Stomach (tissue), 8 donors: ENCODE measurements at regions not wholly inside any gene's neighbourhood (a gene's known extent, or its start where the extent isn't known, plus 50 kb on each side); places are given as distances from the start of the nearest gene placed in this dataset.

Source experiments
- DNase-seq, 2 donors: peaks; one replicate each; pipeline versions ENCODE4 v3.0.0 to v3.0.0-alpha.2; 2013 to 2019
- H3K27ac ChIP-seq, 5 donors: fragments of 200-600 bp in 4 of 5; sonication (generic) in 4 of 5; one replicate each; pipeline ENCODE4 v1.5.1; 2013 to 2019; ENCODE audit warnings: mild to moderate bottlenecking in 1 of 5, moderate library complexity in 1 of 5
- H3K27me3 ChIP-seq, 3 donors: fragments of 200-600 bp; sonication (generic); one replicate each; pipeline ENCODE4 v1.5.1; 2017 to 2019; ENCODE audit warnings: mixed run types in 1 of 3
- H3K36me3 ChIP-seq, 4 donors: fragments of 200-600 bp; sonication (generic); 1 replicate in 3 of 4; 2 replicates in 1 of 4; pipeline ENCODE4 v1.5.1; 2016 to 2019
- H3K4me1 ChIP-seq, 4 donors: fragments of 200-600 bp; sonication (generic); one replicate each; pipeline ENCODE4 v1.5.1; 2016 to 2019
- H3K4me3 ChIP-seq, 4 donors: fragments of 200-600 bp; sonication (generic) in 3 of 4; one replicate each; pipeline ENCODE4 v1.5.1; 2016 to 2019; ENCODE audit warnings: mild to moderate bottlenecking in 1 of 4
- H3K9me3 ChIP-seq, 4 donors: fragments of 200-600 bp; sonication (generic); one replicate each; pipeline ENCODE4 v1.5.1; 2016 to 2019
- CTCF ChIP-seq, 7 experiments: fragments of 450-650 bp in 4 of 7; fragments of 200-600 bp in 3 of 7; sonication (generic) in 3 of 7; IDR thresholded peaks; one replicate each; pipeline ENCODE4 v1.5.1; 2016 to 2019; ENCODE audit warnings: antibody characterized with exemption in 7 of 7, control low read depth in 2 of 7, mild to moderate bottlenecking in 1 of 7
- EP300 ChIP-seq: sonication (generic); formaldehyde crosslinking; IDR thresholded peaks from one replicate; pipeline ENCODE4 v1.6.1; 2017; ENCODE audit warnings: antibody characterized with exemption
- POLR2A ChIP-seq, 4 donors: fragments of 450-650 bp; IDR thresholded peaks; one replicate each; pipeline ENCODE4 v1.6.1; 2016; ENCODE audit warnings: antibody characterized with exemption in 4 of 4, control low read depth in 2 of 4, mild to moderate bottlenecking in 1 of 4, moderate library complexity in 1 of 4
- POLR2AphosphoS5 ChIP-seq, 3 donors: sonication (generic); formaldehyde crosslinking; IDR thresholded peaks; one replicate each; pipeline ENCODE4 v1.6.1; 2016; ENCODE audit warnings: antibody characterized with exemption in 3 of 3
- WGBS, 5 donors: extraction: QIAGEN DNeasy Blood & Tissue Kit in 3 of 5; methylation state at CpG; one replicate each; pipeline versions ENCODE4 v1.1.5 to v1.1.7; 2013 to 2018; 5-methylcytosine and 5-hydroxymethylcytosine counted together
- intact Hi-C: fragments of 100-400 bp; cut with DNase I; formaldehyde crosslinking; loops from one replicate; pipeline ENCODE4 v1.15.1; 2023; ENCODE audit warnings: low total_unique reads
- donor health status: healthy with polysubstance abuse.
- donor health status: Bipolar disorder and iron deficiency.
- donor health status: healthy.

- Histone ChIP-seq H3K27me3 (no peaks in the 10 kb centered on the region), H3K4me3 (no peak overlapping the region), H3K36me3 (no peaks in the 10 kb centered on the region), H3K27ac (no peak overlapping the region), H3K4me1 (no peaks in the 10 kb centered on the region), H3K9me3 (no peaks in the 10 kb centered on the region)
- intact Hi-C loops: loop anchor here (10.0 kb wide), 1 partner anchor 283 kb away; no protein-coding TSS in a partner anchor
- no peak for DNase-seq
- TF ChIP-seq POLR2A (IDR thresholded peaks at IDR 0.05) (no peak), EP300 (no peak), POLR2AphosphoS5 (IDR thresholded peaks at IDR 0.05) (no peak), CTCF (IDR thresholded peaks at IDR 0.05) (no peak)
- WGBS, 5 donors: 88 to 95% (median 94%) methylated on average over 6 of the region's 6 CpGs
Measured at GRCh38 chr4:123667496-123667895, 270.9 kb downstream of the SPRY1 start.

GRCh38 chr4:123667991-123668390 is 271.4 kb downstream of the SPRY1 start:
- TF ChIP-seq EP300 (no peak), POLR2A (IDR thresholded peaks at IDR 0.05) (no peak), CTCF (IDR thresholded peaks at IDR 0.05) (no peak)
- WGBS, 5 donors: 91 to 100% (median 97%) methylated on average over 2 of the region's 2 CpGs
- Histone ChIP-seq H3K27ac (no peak overlapping the region), H3K9me3 (no peaks in the 10 kb centered on the region), H3K27me3 (no peaks in the 10 kb centered on the region), H3K4me3 (no peak overlapping the region), H3K36me3 (no peaks in the 10 kb centered on the region), H3K4me1 (no peaks in the 10 kb centered on the region)
- DNase-seq: no peak
- intact Hi-C loops: loop anchor here (10.0 kb wide), 1 partner anchor 283 kb away; no protein-coding TSS in a partner anchor

GRCh38 chr4:123671636-123672404 is 275.2 kb downstream of the SPRY1 start:
- no peak for DNase-seq
- Histone ChIP-seq H3K36me3 (no peaks in the 10 kb centered on the region), H3K27ac (no peak overlapping the region), H3K4me3 (no peak overlapping the region), H3K9me3 (no peaks in the 10 kb centered on the region), H3K4me1 (peaks cover 0 to 6% (median 0%) of the 10 kb centered on the region in 4 donors), H3K27me3 (no peaks in the 10 kb centered on the region)
- TF ChIP-seq EP300 (no peak), POLR2AphosphoS5 (IDR thresholded peaks at IDR 0.05) (no peak), POLR2A (IDR thresholded peaks at IDR 0.05) (no peak), CTCF (IDR thresholded peaks at IDR 0.05) (no peak)
- 76 to 87% (median 83%) methylated on average over 4 of the region's 4 CpGs for WGBS, 5 donors
- intact Hi-C loops: no loop called here

- intact Hi-C loops: no loop called here
- DNase-seq: no peak
- TF ChIP-seq POLR2A (IDR thresholded peaks at IDR 0.05) (no peak), POLR2AphosphoS5 (IDR thresholded peaks at IDR 0.05) (no peak), EP300 (no peak), CTCF (IDR thresholded peaks at IDR 0.05) (no peak)
- H3K4me3 ChIP-seq: no peak overlapping the region
- H3K27ac ChIP-seq: no peak overlapping the region
- H3K4me1 ChIP-seq: peaks cover 0 to 6% (median 0%) of the 10 kb centered on the region in 4 donors
- no peaks in the 10 kb centered on the region for H3K9me3 ChIP-seq
- H3K36me3 ChIP-seq: no peaks in the 10 kb centered on the region
- WGBS, 5 donors: 59 to 86% (median 81%) methylated on average over 3 of the region's 3 CpGs
- no peaks in the 10 kb centered on the region for H3K27me3 ChIP-seq
Measured at GRCh38 chr4:123672987-123673386, 276.4 kb downstream of the SPRY1 start.
